ENCODE measurements at regions not wholly inside any gene's neighbourhood (a gene's known extent, or its start where the extent isn't known, plus 50 kb on each side); places are given as distances from the start of the nearest gene placed in this dataset.
"Not testable (repeated sequence)": the region's sequence is repeated elsewhere in the genome, so short reads cannot be mapped to it uniquely, and the experiment has no call there.

- DNase-seq (ENCODE audit: extremely low spot score); H3K27me3 ChIP-seq; H3K9me3 ChIP-seq; intact Hi-C loops (cut with DNase I); H3K4me1 ChIP-seq; H3K4me3 ChIP-seq; H3K27ac ChIP-seq (replicated peaks in 1 of 4); H3K36me3 ChIP-seq: not testable (repeated sequence)
- 78% methylated on average over 1 of the region's 1 CpG for WGBS
Measured at GRCh38 chr9:39018107-39018506, 269.9 kb downstream of the CNTNAP3 start.

- intact Hi-C loops (cut with DNase I); H3K9me3 ChIP-seq; DNase-seq (ENCODE audit: extremely low spot score); H3K36me3 ChIP-seq; H3K27me3 ChIP-seq; H3K4me1 ChIP-seq; H3K27ac ChIP-seq (replicated peaks in 1 of 4); H3K4me3 ChIP-seq: not testable (repeated sequence)
- WGBS = 78% methylated on average over 1 of the region's 1 CpG
Measured at GRCh38 chr9:39015178-39015577, 272.8 kb downstream of the CNTNAP3 start.

GRCh38 chr9:39014805-39015123 lies 273.2 kb downstream of the CNTNAP3 start:
- H3K36me3 ChIP-seq; H3K9me3 ChIP-seq; H3K4me3 ChIP-seq; H3K27me3 ChIP-seq; DNase-seq (ENCODE audit: extremely low spot score); H3K4me1 ChIP-seq; H3K27ac ChIP-seq (replicated peaks in 1 of 4); intact Hi-C loops (cut with DNase I): not testable (repeated sequence)

- H3K27ac ChIP-seq (replicated peaks in 1 of 4); intact Hi-C loops (cut with DNase I); H3K4me3 ChIP-seq; DNase-seq (ENCODE audit: extremely low spot score); H3K27me3 ChIP-seq; H3K36me3 ChIP-seq; H3K9me3 ChIP-seq; H3K4me1 ChIP-seq: not testable (repeated sequence)
- 71% methylated on average over 4 of the region's 6 CpGs for WGBS
Measured at GRCh38 chr9:39014096-39014804, 273.7 kb downstream of the CNTNAP3 start.

- DNase-seq (ENCODE audit: extremely low spot score); H3K9me3 ChIP-seq; H3K4me3 ChIP-seq; intact Hi-C loops (cut with DNase I); H3K36me3 ChIP-seq; H3K27me3 ChIP-seq; H3K4me1 ChIP-seq; H3K27ac ChIP-seq (replicated peaks in 1 of 4): not testable (repeated sequence)
- WGBS = 87% methylated on average over 2 of the region's 4 CpGs
Measured at GRCh38 chr9:39009743-39010142, 278.2 kb downstream of the CNTNAP3 start.

- H3K4me3 ChIP-seq; H3K27ac ChIP-seq (replicated peaks in 1 of 4); H3K9me3 ChIP-seq; H3K36me3 ChIP-seq; H3K27me3 ChIP-seq; DNase-seq (ENCODE audit: extremely low spot score); intact Hi-C loops (cut with DNase I); H3K4me1 ChIP-seq: not testable (repeated sequence)
Measured at GRCh38 chr9:39009343-39009742, 278.6 kb downstream of the CNTNAP3 start.

- DNase-seq (ENCODE audit: extremely low spot score); H3K4me3 ChIP-seq; H3K4me1 ChIP-seq; H3K27me3 ChIP-seq; H3K9me3 ChIP-seq; H3K27ac ChIP-seq (replicated peaks in 1 of 4); intact Hi-C loops (cut with DNase I); H3K36me3 ChIP-seq: not testable (repeated sequence)
- 100% methylated on average over 1 of the region's 2 CpGs for WGBS
Measured at GRCh38 chr9:39008907-39009306, 279.1 kb downstream of the CNTNAP3 start.

GRCh38 chr9:39005736-39006135 lies 282.2 kb downstream of the CNTNAP3 start:
- H3K27me3 ChIP-seq; H3K4me1 ChIP-seq; DNase-seq (ENCODE audit: extremely low spot score); H3K36me3 ChIP-seq; H3K27ac ChIP-seq (replicated peaks in 1 of 4); H3K4me3 ChIP-seq; H3K9me3 ChIP-seq; intact Hi-C loops (cut with DNase I): not testable (repeated sequence)

GRCh38 chr9:39001085-39001593 lies 281.2 kb upstream of the FAM240B start:
- H3K36me3 ChIP-seq; H3K4me3 ChIP-seq; H3K27me3 ChIP-seq; H3K27ac ChIP-seq (replicated peaks in 1 of 4); intact Hi-C loops (cut with DNase I); H3K9me3 ChIP-seq; H3K4me1 ChIP-seq; DNase-seq (ENCODE audit: extremely low spot score): not testable (repeated sequence)
- 91% methylated on average over 14 of the region's 14 CpGs for WGBS

GRCh38 chr9:38999277-38999676 lies 279.3 kb upstream of the FAM240B start:
- intact Hi-C loops (cut with DNase I); DNase-seq (ENCODE audit: extremely low spot score): not testable (repeated sequence)

GRCh38 chr9:38993690-38994089 lies 273.8 kb upstream of the FAM240B start:
- H3K36me3 ChIP-seq; H3K9me3 ChIP-seq; intact Hi-C loops (cut with DNase I); DNase-seq (ENCODE audit: extremely low spot score); H3K27ac ChIP-seq (replicated peaks in 1 of 4); H3K4me3 ChIP-seq; H3K4me1 ChIP-seq; H3K27me3 ChIP-seq: not testable (repeated sequence)
- WGBS = no CpG with 5 or more reads among the region's 4 CpGs

More at GRCh38 chr9:38999277-38999676, 279.3 kb upstream of the FAM240B start:
- not testable (repeated sequence) for H3K4me1 ChIP-seq; H3K36me3 ChIP-seq; H3K4me3 ChIP-seq; H3K27ac ChIP-seq (replicated peaks in 1 of 4); H3K27me3 ChIP-seq; H3K9me3 ChIP-seq
- 71% methylated on average over 7 of the region's 7 CpGs for WGBS

GRCh38 chr9:38993156-38993555 lies 273.2 kb upstream of the FAM240B start:
- H3K9me3 ChIP-seq; DNase-seq (ENCODE audit: extremely low spot score); H3K36me3 ChIP-seq; H3K27ac ChIP-seq (replicated peaks in 1 of 4); H3K4me1 ChIP-seq; H3K4me3 ChIP-seq; intact Hi-C loops (cut with DNase I); H3K27me3 ChIP-seq: not testable (repeated sequence)
- 81% methylated on average over 11 of the region's 11 CpGs for WGBS

GRCh38 chr9:38978734-38979133 lies 258.8 kb upstream of the FAM240B start:
- H3K36me3 ChIP-seq; H3K9me3 ChIP-seq; H3K27me3 ChIP-seq; H3K27ac ChIP-seq (replicated peaks in 1 of 4); DNase-seq (ENCODE audit: extremely low spot score); intact Hi-C loops (cut with DNase I); H3K4me3 ChIP-seq; H3K4me1 ChIP-seq: not testable (repeated sequence)
- whole genome bisulfite sequencing = 93% methylated on average over 4 of the region's 5 CpGs
